ENCODE measurements at regions not wholly inside any gene's neighbourhood (a gene's known extent, or its start where the extent isn't known, plus 50 kb on each side); places are given as distances from the start of the nearest gene placed in this dataset.

GRCh38 chr15:95591886-95592285 is 738.6 kb upstream of the NR2F2 start:
- no peak for DNase-seq

GRCh38 chr15:95594496-95594895 is 736.0 kb upstream of the NR2F2 start:
- DNase-seq = no peak

- DNase-seq = no peak
Observed at GRCh38 chr15:95595759-95596158, 734.7 kb upstream of the NR2F2 start.

GRCh38 chr15:95596496-95596895 is 734.0 kb upstream of the NR2F2 start:
- no peak for DNase-seq

GRCh38 chr15:95598251-95598855 is 732.1 kb upstream of the NR2F2 start:
- DNase-seq = no peak

GRCh38 chr15:95600367-95600766 is 730.1 kb upstream of the NR2F2 start:
- no peak for DNase-seq

GRCh38 chr15:95600884-95601283 is 729.6 kb upstream of the NR2F2 start:
- DNase-seq = no peak

GRCh38 chr15:95601525-95601924 is 729.0 kb upstream of the NR2F2 start:
- DNase-seq = no peak

GRCh38 chr15:95603802-95604201 is 726.7 kb upstream of the NR2F2 start:
- no peak for DNase-seq

- no peak for DNase-seq
Observed at GRCh38 chr15:95604634-95605036, 725.9 kb upstream of the NR2F2 start.

GRCh38 chr15:95605098-95605497 is 725.4 kb upstream of the NR2F2 start:
- DNase-seq = no peak

- no peak for DNase-seq
Observed at GRCh38 chr15:95606551-95606950, 723.9 kb upstream of the NR2F2 start.

GRCh38 chr15:95608371-95608770 is 722.1 kb upstream of the NR2F2 start:
- DNase-seq = no peak

- no peak for DNase-seq
Observed at GRCh38 chr15:95609096-95609495, 721.4 kb upstream of the NR2F2 start.

- DNase-seq = no peak
Observed at GRCh38 chr15:95610945-95611344, 719.6 kb upstream of the NR2F2 start.

- no peak for DNase-seq
Observed at GRCh38 chr15:95615436-95615835, 715.1 kb upstream of the NR2F2 start.

GRCh38 chr15:95616306-95616705 is 714.2 kb upstream of the NR2F2 start:
- no peak for DNase-seq

- DNase-seq = no peak
Observed at GRCh38 chr15:95620934-95621579, 709.4 kb upstream of the NR2F2 start.

GRCh38 chr15:95622843-95623242 is 707.7 kb upstream of the NR2F2 start:
- no peak for DNase-seq

- no peak for DNase-seq
Observed at GRCh38 chr15:95624100-95624499, 706.4 kb upstream of the NR2F2 start.

GRCh38 chr15:95624616-95625361 is 705.7 kb upstream of the NR2F2 start:
- no peak for DNase-seq

GRCh38 chr15:95626501-95627361 is 703.8 kb upstream of the NR2F2 start:
- DNase-seq = no peak

GRCh38 chr15:95629503-95630168 is 700.9 kb upstream of the NR2F2 start:
- DNase-seq = no peak
